ENCODE measurements at regions not wholly inside any gene's neighbourhood (a gene's known extent, or its start where the extent isn't known, plus 50 kb on each side); places are given as distances from the start of the nearest gene placed in this dataset.

- H3K36me3 ChIP-seq (ENCODE audit: control insufficient read depth, insufficient read depth, low read length), result no peaks in the 10 kb centered on the region
- DNase-seq (no peak), ATAC-seq (no peak)
- Mint-ChIP-seq H3K4me1 (peaks cover 0 to 6% of the 10 kb centered on the region in 2 donors), H3K36me3 (no peaks in the 10 kb centered on the region), H3K27me3 (ENCODE audit: low read depth in 2 of 2) (peaks cover 0 to 12% of the 10 kb centered on the region in 2 donors), H3K9me3 (no peaks in the 10 kb centered on the region), H3K27ac (no peak overlapping the region), H3K4me3 (no peak overlapping the region)
- peaks cover 10% of the 10 kb centered on the region for H3K27me3 ChIP-seq (ENCODE audit: control insufficient read depth, insufficient read depth, low read length)
- intact Hi-C loops (cut with micrococcal nuclease), result no loop called here
- TF ChIP-seq, protein P1, sequence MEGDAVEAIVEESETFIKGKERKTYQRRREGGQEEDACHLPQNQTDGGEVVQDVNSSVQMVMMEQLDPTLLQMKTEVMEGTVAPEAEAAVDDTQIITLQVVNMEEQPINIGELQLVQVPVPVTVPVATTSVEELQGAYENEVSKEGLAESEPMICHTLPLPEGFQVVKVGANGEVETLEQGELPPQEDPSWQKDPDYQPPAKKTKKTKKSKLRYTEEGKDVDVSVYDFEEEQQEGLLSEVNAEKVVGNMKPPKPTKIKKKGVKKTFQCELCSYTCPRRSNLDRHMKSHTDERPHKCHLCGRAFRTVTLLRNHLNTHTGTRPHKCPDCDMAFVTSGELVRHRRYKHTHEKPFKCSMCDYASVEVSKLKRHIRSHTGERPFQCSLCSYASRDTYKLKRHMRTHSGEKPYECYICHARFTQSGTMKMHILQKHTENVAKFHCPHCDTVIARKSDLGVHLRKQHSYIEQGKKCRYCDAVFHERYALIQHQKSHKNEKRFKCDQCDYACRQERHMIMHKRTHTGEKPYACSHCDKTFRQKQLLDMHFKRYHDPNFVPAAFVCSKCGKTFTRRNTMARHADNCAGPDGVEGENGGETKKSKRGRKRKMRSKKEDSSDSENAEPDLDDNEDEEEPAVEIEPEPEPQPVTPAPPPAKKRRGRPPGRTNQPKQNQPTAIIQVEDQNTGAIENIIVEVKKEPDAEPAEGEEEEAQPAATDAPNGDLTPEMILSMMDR (IDR thresholded peaks at IDR 0.05), result no peak
- no peak overlapping the region for H3K27ac ChIP-seq (ENCODE audit: low read length)
- WGBS (ENCODE audit: insufficient coverage), result 90% methylated on average over 10 of the region's 10 CpGs
- H3K4me1 ChIP-seq (ENCODE audit: control insufficient read depth, insufficient read depth, low read length), result peaks cover 11% of the 10 kb centered on the region
- H3K4me3 ChIP-seq (ENCODE audit: low read length), result no peak overlapping the region
- no peaks in the 10 kb centered on the region for H3K9me3 ChIP-seq (ENCODE audit: control insufficient read depth, insufficient read depth, low read length)
Measured at GRCh38 chr20:62591591-62591990, 50.7 kb upstream of the SLCO4A1 start.

Measured in natural killer cell (primary cell).